Caco-2 (cell line): ENCODE measurements at regions not wholly inside any gene's neighbourhood (a gene's known extent, or its start where the extent isn't known, plus 50 kb on each side); places are given as distances from the start of the nearest gene placed in this dataset.

ENCODE experiments used
- BruUV-seq: library from RNA; stranded (reverse); fragments of 400-500 nt; replicated peaks from 2 replicates; lab custom pipeline; 2021; lab: Mats Ljungman, UMichigan
- CTCF ChIA-PET: fragments of 300-600 bp; sonication (Branson Sonifier 250); formaldehyde crosslinking; loops from one replicate; lab custom pipeline; 2022; ENCODE audit warnings: antibody characterized with exemption; lab: Charles Lee
- POLR2A ChIA-PET: fragments of 300-600 bp; sonication (Branson Sonifier 250); formaldehyde crosslinking; loops from one replicate; lab custom pipeline; 2022; ENCODE audit warnings: antibody characterized with exemption; lab: Charles Lee
- DNase-seq, 2 experiments: peaks; one replicate each; pipeline versions ENCODE4 v3.0.0 to v3.0.0-alpha.2; 2020 to 2022
- H3K27me3 ChIP-seq: replicated peaks from 2 replicates; pipeline ENCODE4 v1.6.0; 2011; ENCODE audit warnings: low read length; ENCODE audit not compliant: control insufficient read depth, insufficient read depth
- H3K36me3 ChIP-seq: 2 replicates; pipeline ENCODE4 v1.5.1; 2011; ENCODE audit warnings: low read length; ENCODE audit not compliant: control insufficient read depth, insufficient read depth
- H3K4me1 ChIP-seq: fragments of 250-450 bp; sonication (Bioruptor Pico); 2 replicates; pipeline ENCODE4 v1.5.1; 2020; ENCODE audit warnings: mild to moderate bottlenecking
- H3K4me3 ChIP-seq: 2 replicates; pipeline ENCODE4 v1.5.1; 2011; ENCODE audit warnings: low read depth, mild to moderate bottlenecking, control low read depth, low read length
- H3K9me3 ChIP-seq: fragments of 250-450 bp; sonication (Bioruptor Pico); 2 replicates; pipeline ENCODE4 v1.5.1; 2020; ENCODE audit warnings: mild to moderate bottlenecking, moderate library complexity
- H3K27ac Mint-ChIP-seq: one replicate; pipeline ENCODE4 v1.8.0; 2022; ENCODE audit warnings: mixed read lengths; ENCODE audit not compliant: unreplicated experiment
- H3K27me3 Mint-ChIP-seq: one replicate; pipeline ENCODE4 v1.8.0; 2022; ENCODE audit warnings: mixed read lengths; ENCODE audit not compliant: insufficient read depth, unreplicated experiment
- H3K36me3 Mint-ChIP-seq: one replicate; pipeline ENCODE4 v1.8.0; 2022; ENCODE audit warnings: mild to moderate bottlenecking, mixed read lengths; ENCODE audit not compliant: insufficient read depth, unreplicated experiment
- H3K4me1 Mint-ChIP-seq: one replicate; pipeline ENCODE4 v1.8.0; 2022; ENCODE audit warnings: low read depth, mixed read lengths; ENCODE audit not compliant: unreplicated experiment
- H3K4me3 Mint-ChIP-seq: one replicate; pipeline ENCODE4 v1.8.0; 2022; ENCODE audit warnings: mild to moderate bottlenecking, moderate library complexity, mixed read lengths; ENCODE audit not compliant: unreplicated experiment
- H3K9me3 Mint-ChIP-seq: one replicate; pipeline ENCODE4 v1.8.0; 2022; ENCODE audit warnings: mixed read lengths; ENCODE audit not compliant: unreplicated experiment
- intact Hi-C: fragments of 100-400 bp; cut with micrococcal nuclease; formaldehyde crosslinking; loops from one replicate; pipeline ENCODE4 v1.10.0; 2022; ENCODE audit not compliant: unreplicated experiment
- TF ChIP-seq, protein P1 (sequence below), 2 experiments: fragments of 200-600 bp in 1 of 2; IDR thresholded peaks; 1 replicate in 1 of 2; 2 replicates in 1 of 2; pipeline versions ENCODE4 v1.5.1 to v1.8.0; 2011 to 2022; ENCODE audit warnings: antibody characterized with exemption in 1 of 2, control low read depth in 1 of 2, inconsistent platforms in 1 of 2, low read depth in 1 of 2, low read length in 1 of 2, mild to moderate bottlenecking in 1 of 2, moderate library complexity in 1 of 2; ENCODE audit not compliant: insufficient read depth in 1 of 2, severe bottlenecking in 1 of 2, unreplicated experiment in 1 of 2

DNA sequence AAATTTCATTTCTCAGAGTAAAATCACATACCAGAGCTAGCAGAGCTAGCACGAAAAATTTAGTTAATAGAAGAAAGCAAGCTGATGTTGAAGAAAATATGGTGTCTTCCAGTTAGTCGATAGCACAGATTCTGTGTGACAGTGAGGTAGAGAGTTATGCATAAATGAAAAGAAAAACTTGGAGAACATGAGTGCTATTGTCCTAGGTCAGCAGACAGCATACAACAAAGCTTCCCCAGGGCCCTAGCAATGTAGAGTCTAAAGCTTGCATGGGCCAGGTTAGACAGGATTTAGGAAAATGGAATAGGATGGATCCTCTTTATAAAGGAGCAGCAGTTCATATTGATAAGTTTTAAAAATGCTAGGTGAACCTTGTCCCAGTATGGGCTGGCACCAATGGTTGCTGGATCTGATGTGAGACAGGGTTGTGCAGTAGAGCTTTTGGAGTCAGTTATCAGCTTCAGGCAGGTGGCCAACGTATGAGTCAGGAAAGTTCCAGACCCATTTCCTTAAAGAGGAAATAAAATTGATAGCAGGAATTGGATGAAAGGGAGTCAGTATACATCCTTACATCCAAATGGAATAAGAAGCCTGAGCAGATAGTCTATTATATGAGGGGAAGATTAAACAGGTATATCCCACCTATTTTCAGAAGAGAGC lies 277.2 kb downstream of the FRK start:
- Mint-ChIP-seq H3K4me1 (no peaks in the 10 kb centered on the region), H3K4me3 (no peak overlapping the region), H3K9me3 (no peaks in the 10 kb centered on the region), H3K36me3 (no peaks in the 10 kb centered on the region), H3K27ac (no peak overlapping the region), H3K27me3 (peaks cover 2% of the 10 kb centered on the region)
- H3K9me3 ChIP-seq = no peaks in the 10 kb centered on the region
- no peak overlapping the region for H3K4me3 ChIP-seq
- intact Hi-C loops = no loop called here
- ChIA-PET POLR2A (no interaction called here), CTCF (no interaction called here)
- TF ChIP-seq, protein P1, sequence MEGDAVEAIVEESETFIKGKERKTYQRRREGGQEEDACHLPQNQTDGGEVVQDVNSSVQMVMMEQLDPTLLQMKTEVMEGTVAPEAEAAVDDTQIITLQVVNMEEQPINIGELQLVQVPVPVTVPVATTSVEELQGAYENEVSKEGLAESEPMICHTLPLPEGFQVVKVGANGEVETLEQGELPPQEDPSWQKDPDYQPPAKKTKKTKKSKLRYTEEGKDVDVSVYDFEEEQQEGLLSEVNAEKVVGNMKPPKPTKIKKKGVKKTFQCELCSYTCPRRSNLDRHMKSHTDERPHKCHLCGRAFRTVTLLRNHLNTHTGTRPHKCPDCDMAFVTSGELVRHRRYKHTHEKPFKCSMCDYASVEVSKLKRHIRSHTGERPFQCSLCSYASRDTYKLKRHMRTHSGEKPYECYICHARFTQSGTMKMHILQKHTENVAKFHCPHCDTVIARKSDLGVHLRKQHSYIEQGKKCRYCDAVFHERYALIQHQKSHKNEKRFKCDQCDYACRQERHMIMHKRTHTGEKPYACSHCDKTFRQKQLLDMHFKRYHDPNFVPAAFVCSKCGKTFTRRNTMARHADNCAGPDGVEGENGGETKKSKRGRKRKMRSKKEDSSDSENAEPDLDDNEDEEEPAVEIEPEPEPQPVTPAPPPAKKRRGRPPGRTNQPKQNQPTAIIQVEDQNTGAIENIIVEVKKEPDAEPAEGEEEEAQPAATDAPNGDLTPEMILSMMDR (IDR thresholded peaks at IDR 0.05; ENCODE audit: insufficient read depth in 1 of 2, low read depth in 1 of 2, low read length in 1 of 2, severe bottlenecking in 1 of 2, unreplicated experiment in 1 of 2) = no peak
- no peaks in the 10 kb centered on the region for H3K4me1 ChIP-seq
- no TSS peak for BruUV-seq
- H3K27me3 ChIP-seq = no peaks in the 10 kb centered on the region
- no peaks in the 10 kb centered on the region for H3K36me3 ChIP-seq
- no peak for DNase-seq

DNA sequence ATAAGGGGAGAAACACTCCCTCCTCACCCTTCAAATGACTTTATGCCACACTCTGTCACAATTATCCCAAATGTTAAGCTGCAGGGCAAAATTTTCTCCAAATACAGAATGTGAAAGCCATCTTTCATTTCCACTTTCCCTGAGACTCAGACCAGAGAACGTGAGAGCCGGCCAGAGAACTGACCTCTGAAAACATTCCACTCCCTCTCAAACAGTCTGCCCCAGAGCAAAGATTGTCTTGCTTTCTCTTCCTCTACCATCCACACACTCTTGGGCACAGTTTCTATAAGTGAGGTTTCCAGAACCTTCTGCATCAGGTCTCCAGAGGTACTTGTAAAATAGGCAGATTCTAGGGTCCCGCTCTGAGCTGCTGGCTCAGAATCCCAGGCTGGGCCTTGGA lies 278.1 kb downstream of the FRK start:
- BruUV-seq = no TSS peak
- intact Hi-C loops = no loop called here
- ChIA-PET CTCF (no interaction called here), POLR2A (no interaction called here)
- no peaks in the 10 kb centered on the region for H3K9me3 ChIP-seq
- H3K4me3 ChIP-seq = no peak overlapping the region
- H3K4me1 ChIP-seq = no peaks in the 10 kb centered on the region
- Mint-ChIP-seq H3K4me1 (no peaks in the 10 kb centered on the region), H3K27ac (no peak overlapping the region), H3K9me3 (no peaks in the 10 kb centered on the region), H3K36me3 (no peaks in the 10 kb centered on the region), H3K4me3 (no peak overlapping the region), H3K27me3 (peaks cover 2% of the 10 kb centered on the region)
- H3K27me3 ChIP-seq = no peaks in the 10 kb centered on the region
- H3K36me3 ChIP-seq = no peaks in the 10 kb centered on the region
- TF ChIP-seq, protein P1 (IDR thresholded peaks at IDR 0.05; ENCODE audit: insufficient read depth in 1 of 2, low read depth in 1 of 2, low read length in 1 of 2, severe bottlenecking in 1 of 2, unreplicated experiment in 1 of 2) = no peak
- DNase-seq = no peak

DNA sequence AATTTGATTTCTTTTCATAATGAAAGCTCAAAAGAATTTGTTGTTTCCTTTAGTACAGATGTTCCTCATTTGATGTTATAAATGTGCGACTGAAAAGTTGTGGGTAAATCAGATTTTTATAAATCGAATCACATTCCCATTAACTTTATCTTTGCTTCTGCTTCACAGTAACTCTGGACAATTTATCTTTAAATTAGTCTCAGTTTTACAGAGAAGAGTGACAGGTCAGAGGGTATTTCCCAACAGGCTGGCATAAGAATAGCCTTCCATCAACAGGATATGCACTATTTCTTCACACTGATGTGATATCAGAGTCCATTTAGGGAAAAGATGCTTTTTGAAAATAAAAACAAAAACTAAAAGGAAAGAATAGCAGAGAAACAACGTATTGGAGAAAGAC lies 286.9 kb downstream of the FRK start:
- Mint-ChIP-seq H3K27ac (no peak overlapping the region), H3K4me3 (no peak overlapping the region), H3K27me3 (peaks cover 2% of the 10 kb centered on the region), H3K9me3 (no peaks in the 10 kb centered on the region), H3K36me3 (no peaks in the 10 kb centered on the region), H3K4me1 (no peaks in the 10 kb centered on the region)
- no TSS peak for BruUV-seq
- H3K4me3 ChIP-seq = no peak overlapping the region
- intact Hi-C loops = no loop called here
- no peaks in the 10 kb centered on the region for H3K9me3 ChIP-seq
- POLR2A ChIA-PET = no interaction called here
- TF ChIP-seq, protein P1 (IDR thresholded peaks at IDR 0.05; ENCODE audit: insufficient read depth in 1 of 2, low read depth in 1 of 2, low read length in 1 of 2, severe bottlenecking in 1 of 2, unreplicated experiment in 1 of 2) = no peak
- no peaks in the 10 kb centered on the region for H3K36me3 ChIP-seq
- CTCF ChIA-PET = no interaction called here
- no peak for DNase-seq
- H3K27me3 ChIP-seq = no peaks in the 10 kb centered on the region
- H3K4me1 ChIP-seq = no peaks in the 10 kb centered on the region
